Fibroblast of skin of back (primary cell): ENCODE measurements at regions not wholly inside any gene's neighbourhood (a gene's known extent, or its start where the extent isn't known, plus 50 kb on each side); places are given as distances from the start of the nearest gene placed in this dataset.
A peak's percentile ranks its signal among the peaks of the same experiment; 100 is the strongest.

Experiments used
- DNase-seq: peaks from one replicate; pipeline ENCODE4 v3.0.0-alpha.2; 2013

DNA sequence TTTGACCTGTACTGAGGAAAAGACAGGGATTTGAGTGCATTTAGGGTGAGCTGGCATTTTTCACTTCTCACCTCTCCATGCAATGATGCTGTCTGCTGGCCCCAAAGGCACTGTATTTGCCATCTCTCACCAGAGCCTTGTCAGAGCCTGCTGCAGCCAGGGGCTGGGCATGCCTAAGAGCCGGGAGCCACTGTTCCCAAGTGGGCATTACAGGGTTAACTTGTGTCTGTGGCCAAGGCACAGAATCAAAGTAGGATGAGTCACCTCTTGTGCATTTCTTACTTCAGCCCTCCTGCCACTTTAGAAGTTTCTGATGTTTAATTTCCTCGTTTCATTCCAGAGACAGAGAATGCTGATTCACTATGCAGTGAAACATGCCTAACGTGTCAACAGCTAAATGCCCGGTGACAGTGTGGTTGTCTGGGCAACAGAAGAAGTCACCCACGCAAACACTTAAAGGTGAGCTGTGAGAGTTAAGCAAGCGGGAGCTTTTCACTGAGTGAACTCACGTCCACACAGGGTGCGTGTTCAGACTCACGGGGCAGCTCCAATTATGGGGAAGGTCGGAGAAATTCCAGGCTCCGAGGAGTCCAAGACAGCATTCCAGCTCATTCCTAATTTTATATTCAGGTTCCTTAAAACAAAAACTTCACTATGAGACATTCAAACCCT, 57.1 kb upstream of the IGFBP3 start:
- peak; percentile 99 for DNase-seq

DNA sequence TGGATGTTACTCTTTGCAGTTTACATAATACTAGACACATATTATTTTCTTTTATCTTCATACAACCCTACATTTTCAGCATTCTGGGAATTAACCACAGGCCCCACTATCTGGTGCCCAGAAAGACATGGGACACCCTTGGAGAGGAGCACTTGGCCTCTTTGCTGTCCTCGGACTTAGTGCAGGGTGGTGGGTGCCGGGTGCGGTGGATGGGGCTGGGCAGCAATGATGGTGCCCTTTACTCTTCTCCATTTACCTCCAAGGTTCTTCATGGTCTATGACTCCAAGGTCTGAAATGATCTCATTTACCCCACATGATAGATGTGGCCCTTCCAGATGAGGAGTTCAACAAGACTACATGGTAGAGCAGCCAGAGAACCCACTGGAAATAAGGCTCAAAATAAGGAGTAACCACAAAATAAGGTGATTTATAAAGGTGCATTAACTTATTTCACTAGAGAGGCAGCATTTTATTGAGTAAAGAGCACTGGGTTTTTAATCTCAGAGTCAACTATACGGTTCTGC, 56.2 kb upstream of the IGFBP3 start:
- DNase-seq, result no peak

DNA sequence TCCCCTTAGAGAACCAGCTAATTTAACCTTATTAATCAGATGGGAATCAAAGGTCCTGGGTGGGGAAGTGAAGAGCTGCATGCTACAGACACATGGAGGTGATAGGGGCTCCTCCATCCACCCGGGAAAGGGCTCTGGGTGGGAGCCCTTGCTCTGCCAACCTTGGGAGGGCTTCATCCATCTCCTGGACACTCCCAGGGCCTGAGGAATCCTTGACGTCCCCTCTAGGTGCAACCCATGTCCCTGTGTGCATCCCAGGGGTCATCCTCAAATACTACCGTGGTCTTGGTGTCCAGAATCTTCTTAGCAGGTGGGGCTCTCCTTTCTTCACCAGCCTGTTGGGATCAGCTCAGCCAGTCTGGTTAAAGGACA, 55.4 kb upstream of the IGFBP3 start:
- DNase-seq, result no peak

GRCh38 chr7:45975847-45976484, 54.9 kb upstream of the IGFBP3 start:
- DNase-seq, result no peak

DNA sequence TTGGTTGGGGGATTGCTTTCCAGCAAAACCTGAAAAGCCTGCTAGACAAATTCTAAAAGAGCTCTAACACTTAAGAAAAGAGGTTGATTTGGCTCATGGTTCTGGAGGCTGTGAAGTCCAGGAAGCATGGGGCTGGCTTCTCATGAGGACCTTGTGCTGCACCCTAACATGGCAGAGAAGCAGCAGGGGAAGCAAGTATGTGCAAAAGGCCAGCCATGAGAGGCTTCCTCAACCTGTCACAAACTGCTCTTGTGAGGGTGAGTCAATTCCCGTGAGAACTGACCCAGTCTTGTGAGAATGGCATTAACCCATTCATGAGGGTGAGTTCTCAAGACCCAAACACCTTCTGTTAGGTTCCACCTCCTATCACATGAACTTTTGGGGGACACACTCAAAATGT, 54.3 kb upstream of the IGFBP3 start:
- peak; percentile 48 for DNase-seq

- no peak for DNase-seq
Observed at GRCh38 chr7:45974540-45975360, 53.7 kb upstream of the IGFBP3 start.

GRCh38 chr7:45973725-45974532, 52.9 kb upstream of the IGFBP3 start:
- no peak for DNase-seq

- no peak for DNase-seq
Observed at GRCh38 chr7:45972629-45973312, 51.7 kb upstream of the IGFBP3 start.

DNA sequence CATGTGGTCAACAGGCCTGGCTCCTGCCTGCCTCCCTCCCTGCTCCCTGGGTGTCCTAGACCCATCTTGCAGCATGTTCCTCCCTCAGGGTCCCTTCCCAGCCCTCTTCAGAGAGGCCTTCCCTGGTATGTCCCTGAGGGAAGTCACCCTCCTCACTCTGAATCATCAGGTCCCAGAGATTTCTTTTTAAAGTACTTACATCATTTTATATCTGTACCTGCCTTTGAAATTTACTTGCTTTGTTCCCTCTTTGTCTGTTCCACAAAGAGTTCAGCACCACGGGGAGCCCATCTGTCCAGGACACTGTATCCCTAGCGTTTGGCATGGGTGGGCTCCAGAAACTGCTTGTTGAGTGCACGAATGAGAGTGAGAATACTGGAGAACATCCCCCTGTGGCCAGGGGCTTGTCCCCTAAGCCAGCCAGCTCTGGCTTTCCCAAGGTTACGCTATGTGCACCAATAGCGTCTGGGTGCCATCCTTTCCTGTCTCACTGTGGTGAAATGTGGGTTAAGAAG, 50.6 kb upstream of the IGFBP3 start:
- no peak for DNase-seq

GRCh38 chr7:45971171-45971570, 50.1 kb upstream of the IGFBP3 start:
- DNase-seq, result no peak
